Pulmonary artery endothelial cell (primary cell): ENCODE measurements at regions not wholly inside any gene's neighbourhood (a gene's known extent, or its start where the extent isn't known, plus 50 kb on each side); places are given as distances from the start of the nearest gene placed in this dataset.
"Not testable (repeated sequence)": the region's sequence is repeated elsewhere in the genome, so short reads cannot be mapped to it uniquely, and the experiment has no call there.

Source experiments
- DNase-seq: peaks from one replicate; pipeline ENCODE4 v3.0.0-alpha.2; 2011; ENCODE audit warnings: low read depth, low spot score

DNA sequence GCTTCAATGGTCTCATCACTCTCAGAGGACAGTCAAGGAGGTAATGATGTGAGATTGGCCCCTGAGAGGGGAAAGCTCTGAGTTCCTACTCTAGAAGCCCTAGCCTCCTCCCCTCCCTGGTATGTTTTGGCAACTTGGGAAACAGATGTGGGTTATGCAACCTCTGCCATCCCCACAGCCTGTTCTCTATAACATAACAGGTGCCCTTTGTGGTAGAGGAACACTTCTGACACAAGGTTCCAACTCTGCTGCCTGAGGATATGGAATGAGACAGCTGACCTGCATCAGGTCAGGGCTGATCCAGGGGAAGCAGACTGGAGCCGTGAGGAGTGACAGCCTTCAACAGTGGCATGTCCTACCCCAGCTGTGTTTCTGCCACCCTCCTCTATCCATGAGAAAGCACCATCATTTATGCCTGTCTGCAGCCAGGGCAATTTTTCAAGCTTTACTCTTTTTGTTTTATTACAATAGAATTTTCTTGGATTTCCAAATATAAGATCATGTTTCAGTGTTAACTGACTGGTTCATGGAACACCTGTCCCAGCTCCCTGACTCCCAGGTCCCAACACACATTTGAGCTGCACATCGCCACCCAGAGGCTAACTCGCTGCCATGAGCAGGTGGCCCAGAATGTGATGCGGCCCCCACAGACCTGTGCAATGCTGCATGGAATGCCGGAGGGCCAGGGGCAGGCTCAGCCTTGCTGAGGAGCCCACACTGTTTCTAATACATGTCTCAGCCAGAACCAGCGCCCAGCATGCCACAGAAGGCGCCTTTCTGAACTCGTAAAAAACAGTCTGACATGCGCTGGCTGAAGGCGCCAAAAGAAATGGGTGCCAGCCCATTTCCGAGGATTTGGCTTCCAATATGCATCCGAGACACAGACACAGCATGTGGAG, 124.8 kb upstream of the CHST15 start:
- DNase-seq: no peak

DNA sequence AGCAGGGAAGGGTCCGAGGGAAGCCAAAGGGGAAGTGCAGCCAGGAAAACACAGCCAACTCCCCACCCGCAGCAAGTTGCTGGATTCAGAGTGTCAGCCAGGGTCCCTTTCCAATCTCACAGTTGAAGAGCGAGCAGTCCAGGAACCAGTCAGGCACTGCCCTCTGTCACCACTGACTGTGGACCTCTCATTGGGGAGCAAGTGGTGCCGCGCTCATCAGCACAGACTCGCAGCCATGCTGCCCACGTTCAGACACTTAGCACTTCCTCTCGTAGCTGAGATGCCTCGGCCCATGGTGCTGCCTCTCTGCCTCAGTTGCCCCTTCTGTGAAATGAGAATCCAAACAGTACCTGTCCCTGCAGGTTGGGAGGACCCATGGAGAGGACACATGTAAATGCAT, 123.6 kb upstream of the CHST15 start:
- no peak for DNase-seq

DNA sequence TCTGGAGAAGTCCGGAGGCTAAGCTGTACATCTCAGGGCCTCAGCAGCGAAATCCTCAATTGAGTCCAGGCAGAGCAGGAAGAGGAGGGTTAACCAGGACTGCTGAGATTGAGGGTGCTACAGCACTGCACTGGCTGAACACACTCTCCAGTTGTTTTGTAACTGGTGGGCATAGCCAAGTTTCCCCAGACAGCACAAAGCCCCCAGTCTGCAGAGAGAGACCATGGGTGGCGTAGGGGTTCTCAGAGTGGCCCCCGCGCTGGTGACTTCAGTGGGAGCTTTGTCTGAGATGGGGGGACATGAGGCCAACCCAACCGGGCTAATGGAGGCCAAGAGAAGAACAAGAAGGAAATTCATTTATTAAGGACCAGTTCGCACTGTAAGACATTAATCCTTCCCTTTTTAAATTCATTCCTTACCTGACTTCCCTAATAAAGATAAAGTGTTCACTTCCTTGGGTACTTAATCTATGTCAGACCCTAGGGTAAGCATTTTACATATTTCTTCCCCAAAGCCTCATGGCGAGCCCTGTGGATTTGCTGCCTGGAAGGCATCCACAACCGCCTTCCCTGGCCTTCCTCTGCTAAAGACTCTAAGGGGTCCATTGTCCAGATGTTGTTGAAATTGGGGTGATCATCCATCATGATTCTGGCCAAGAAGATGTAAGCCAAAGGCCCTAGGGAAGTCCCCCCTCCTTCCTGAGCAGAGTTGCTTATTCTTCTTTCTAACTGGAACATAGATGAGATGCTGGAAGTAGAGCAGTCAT, 121.4 kb upstream of the CHST15 start:
- DNase-seq: no peak

DNA sequence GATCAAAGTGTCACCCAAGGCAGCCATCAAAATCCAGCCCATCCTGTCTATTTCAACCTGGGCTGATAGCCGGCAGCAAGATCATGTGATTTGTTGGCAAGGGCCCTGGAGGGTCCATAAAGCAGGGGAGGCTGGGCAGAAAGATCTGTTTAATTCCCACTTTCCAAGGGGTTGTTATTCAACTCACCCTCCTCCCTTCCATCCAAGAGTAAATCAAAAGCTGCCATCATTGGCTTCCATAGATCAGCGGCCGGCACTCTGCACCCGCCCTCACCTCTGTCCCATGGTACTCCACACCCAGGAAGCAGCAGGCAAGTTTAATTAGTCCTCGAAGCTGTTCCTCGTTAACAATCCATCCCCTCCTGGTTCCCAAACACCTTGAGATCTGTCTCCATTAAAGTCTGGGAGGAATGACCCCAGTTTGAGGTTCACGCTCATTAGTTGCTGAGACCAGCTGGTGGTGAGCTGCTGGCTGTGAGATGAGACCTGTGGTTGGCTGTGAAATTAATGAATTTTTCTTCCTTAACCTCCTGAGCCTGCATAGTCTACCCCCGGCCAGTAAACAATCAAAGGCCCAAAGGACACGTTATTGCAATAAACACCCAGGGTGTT, 120.6 kb upstream of the CHST15 start:
- DNase-seq: no peak

DNA sequence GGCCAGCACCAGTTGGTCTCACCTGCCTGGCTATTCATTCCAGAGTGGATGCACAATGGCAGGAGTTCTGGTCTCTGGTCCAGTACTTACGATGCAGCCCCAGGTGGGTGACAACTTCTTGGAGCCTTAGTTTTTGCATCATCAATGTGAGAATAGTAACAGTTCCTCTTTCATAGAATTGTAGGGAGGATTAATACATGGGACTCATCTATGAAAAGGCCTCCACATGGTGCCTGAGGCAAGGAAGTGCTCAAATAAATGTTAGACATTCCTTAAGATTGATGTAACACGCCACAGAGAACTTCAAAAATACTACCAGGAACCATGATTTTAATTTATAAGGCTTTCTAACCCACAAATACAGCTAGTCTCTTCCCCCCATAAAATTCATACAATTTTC, 120.1 kb upstream of the CHST15 start:
- DNase-seq: no peak

DNA sequence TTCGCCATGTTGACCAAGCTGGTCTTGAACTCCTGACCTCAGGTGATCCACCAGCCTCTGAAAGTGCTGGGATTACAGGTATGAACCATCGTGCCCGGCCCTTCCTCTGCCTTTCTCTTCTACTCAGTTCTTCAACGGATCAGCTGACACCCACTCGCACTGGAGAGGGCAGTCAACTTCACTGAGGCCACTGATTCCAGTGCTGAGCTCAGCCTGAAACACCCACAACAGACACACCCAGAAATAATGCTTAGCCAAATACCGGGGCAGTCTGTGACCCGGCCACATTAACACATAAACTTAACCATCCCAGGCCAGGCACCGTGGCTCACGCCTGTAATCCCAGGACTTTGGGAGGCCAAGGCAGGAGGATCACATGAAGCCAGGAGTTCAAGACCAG, 119.3 kb upstream of the CHST15 start:
- no peak for DNase-seq

DNA sequence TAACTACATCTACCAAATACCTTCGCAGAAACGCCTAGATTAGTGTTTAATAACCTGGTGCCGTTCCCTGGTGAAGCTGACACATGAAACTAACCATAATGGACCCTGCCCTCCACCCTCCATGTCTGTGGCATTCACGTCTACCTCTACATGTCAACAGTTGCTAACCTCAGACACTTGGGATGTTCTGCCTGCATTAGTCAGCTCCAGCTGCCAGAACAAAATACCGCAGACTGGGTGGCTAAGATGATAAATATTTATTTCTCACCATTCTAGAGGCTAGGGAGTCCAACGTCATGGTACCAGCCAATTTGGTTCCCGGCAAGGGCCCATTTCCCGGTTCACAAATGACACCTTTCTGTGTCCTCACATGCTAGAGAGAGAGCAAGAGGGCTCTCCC, 118.5 kb upstream of the CHST15 start:
- no peak for DNase-seq

DNA sequence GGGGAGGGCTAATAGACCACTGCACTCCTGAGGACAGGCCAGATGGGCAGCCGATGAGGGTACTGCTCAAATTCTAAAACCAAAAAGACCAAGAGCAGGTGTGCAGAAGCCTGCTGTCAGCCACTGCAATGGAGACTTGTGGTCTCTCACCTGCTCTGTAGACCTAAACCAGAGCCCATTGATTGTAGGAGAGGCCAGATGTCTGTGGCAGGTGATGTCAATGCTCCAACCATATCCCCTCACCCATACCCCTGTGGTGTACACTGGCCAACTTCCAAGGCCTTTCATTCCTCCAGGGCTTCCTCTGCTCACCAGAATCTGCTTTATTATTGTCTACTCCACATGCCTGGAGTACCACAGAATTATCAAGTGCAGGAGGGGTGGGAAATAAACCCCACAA, 116.9 kb upstream of the CHST15 start:
- no peak for DNase-seq

DNA sequence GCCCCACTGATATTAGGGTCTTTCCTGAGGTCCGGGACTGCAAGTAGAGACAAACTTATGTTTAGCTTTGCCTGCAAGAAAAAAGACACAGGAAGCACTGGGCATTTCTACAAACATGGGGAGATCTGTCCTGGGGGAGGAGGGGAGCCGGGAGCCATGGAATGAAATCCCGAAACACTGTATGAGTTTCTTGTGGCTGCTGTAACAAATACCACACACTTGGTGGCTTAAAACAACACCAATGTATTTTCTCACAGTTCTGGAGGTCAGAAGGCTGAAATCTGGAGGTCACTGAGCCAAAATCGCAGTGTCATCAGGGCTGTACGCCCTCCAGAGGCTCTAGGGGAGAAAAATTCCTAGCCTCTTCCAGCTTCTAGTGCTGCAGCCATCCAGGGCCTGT, 114.0 kb upstream of the CHST15 start:
- no peak for DNase-seq

DNA sequence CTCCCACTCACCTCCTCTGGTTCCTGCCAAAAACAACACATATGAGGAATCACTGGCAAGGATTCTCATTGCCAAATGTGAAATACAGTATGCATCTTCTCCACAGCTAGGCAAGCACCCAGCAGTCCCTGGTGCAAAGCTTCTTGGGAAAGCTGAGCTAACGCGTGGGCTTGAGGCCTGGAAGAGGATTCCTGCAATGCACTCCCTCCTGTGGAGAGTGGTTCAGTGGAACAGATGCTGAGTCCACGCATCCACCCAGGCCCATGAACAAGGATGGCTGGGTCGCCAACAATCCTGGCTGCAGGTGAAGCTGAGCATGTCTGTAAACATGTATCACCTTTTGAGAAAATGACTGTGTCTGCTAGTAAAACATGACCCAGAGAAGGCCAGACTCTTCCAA, 113.2 kb upstream of the CHST15 start:
- no peak for DNase-seq

DNA sequence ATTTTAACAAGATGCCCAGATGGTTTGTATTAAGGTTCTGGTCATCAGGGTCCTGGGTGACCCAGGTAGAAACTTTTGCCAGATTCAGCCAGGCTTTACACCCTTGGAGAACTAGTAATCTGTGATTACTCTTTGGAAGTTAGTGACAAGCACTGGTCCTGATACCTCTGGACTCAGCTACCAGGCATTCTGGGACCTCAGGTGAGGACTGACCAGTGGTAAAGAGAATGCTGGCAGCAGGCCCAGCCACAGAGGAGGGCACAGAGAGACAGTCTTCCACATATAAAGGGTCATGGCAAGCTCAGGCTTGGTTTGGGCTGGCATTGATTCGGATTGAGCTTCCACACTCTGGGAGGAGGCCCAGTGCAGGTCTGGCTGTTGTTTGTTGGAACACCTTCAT, 112.0 kb upstream of the CHST15 start:
- no peak for DNase-seq

DNA sequence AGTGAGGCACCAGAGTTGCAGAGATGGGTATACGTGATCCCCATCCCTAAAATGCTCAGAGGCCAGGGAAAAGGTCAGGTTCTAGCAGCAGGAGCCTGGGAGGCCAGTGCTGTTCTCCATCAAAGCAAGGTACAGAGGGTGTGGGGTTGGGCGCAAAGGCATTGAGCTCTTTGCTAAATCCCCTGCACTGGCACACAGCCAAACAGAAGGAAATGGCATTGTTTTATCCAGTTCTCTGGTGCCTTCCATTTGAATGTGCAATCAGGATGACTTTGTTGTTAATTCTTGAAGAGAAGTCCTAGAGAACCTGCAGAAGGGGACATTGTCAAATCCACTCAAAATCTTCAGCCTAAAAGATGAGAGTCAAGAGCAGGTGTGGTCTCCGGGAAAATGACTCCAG, 111.3 kb upstream of the CHST15 start:
- DNase-seq: no peak

DNA sequence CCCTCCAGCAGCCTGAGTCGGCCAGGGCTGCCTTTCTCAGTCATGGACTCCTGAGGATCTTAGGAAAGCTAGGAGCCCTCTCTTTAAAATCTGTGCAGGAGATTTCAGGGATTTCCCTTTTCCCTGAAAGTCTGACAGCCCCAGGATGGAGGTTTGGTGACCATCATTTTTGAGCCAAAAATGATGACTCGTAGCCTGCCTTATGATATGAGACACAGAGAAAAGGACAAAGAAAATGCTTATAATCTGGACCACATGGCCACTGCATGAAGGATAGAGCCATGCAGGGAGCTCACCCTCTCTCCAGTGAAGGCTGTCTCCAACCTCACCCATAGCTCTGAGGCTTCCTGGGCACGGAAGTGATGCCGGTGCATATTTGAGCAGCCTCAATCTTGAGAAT, 106.6 kb upstream of the CHST15 start:
- DNase-seq: no peak

DNA sequence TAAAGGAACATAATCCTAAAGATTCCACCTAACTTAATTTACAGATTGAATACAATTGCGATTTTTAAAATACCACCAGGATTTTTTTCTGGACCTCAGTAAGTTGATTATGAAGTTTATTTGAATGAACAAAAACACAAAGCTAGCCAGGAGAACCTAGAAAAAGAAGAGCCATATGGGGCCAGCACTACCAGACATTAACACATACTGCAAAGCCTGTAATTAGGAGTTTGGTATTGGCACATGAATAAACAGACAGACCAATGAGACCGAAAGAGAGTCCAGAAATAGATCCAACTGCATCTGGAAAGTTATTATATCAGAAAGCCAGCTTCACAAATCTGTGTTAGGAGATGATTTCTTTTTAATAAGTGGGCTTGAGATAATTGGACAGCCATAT, 105.5 kb upstream of the CHST15 start:
- DNase-seq: no peak

DNA sequence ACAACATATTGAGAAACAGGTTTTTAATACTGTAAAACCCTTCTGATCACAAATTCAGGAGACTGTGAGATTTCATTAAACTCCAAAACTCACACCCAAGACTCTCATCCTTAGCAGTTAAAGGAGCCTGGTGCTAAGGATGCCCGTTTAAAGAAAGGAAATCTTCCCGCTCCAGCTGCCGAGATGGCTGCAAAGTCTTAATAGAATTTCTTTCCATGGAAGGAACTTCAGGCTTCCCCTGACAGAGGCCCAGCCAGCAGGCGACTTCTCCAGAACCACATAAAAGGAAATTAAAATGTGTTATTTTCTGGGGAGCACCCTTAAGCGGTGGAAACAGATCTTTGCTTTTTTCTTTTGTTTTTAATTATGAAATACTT, 104.7 kb upstream of the CHST15 start:
- DNase-seq: no peak

DNA sequence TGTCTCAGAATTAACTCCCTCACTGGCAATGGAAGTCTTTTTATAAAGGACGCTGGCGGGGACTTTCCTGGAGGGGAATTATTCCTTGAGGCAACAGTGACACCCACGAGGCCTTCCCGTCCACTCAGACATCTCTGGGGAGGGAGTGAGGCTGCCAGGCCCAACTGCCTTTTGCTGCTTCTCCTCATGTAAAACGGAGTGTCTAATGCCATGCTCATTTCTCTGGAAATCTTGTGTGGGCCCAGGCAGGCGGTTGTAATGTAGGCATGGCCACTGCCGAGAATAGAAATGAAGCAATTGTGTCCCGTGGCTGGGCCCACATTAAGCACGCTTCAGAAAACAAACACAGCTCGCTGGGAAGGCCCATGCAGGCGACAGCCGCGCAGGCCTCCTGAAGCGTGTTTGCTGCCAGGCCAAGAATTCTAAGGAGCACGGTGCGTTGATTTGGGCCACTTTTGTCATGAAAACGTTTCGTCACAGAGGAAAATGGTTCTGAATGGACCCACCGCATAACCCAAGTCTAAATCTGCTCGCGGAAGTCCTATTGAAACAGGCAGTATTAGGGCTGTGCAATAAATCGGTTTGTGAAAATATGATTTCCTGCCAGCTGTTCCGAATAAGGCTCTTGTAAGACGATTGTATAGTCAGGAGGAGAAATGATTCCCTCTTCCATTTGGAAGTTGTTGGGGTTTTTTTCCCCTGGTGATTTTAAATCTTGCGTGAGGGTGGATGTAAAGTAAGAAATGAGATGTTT, 104.2 kb upstream of the CHST15 start:
- no peak for DNase-seq

DNA sequence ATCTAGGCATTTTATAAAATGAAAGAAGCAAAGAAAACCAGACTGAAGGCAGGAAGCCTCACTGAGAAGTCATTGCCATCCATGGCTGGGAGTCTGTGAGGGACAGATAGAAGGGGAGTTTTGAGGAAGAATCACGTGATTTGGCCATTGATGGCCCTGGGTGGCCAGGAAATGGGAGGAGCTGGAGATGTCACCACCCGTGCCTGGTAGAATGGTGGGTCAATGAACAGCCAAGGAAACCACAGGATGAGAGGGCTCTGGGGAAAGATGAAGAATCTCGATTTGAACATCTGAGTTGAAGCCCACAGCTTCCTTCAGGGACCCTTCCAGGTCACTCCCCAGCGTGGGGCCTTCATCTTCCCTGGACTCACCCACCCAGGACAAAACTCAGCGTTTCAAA, 103.3 kb upstream of the CHST15 start:
- DNase-seq: no peak

DNA sequence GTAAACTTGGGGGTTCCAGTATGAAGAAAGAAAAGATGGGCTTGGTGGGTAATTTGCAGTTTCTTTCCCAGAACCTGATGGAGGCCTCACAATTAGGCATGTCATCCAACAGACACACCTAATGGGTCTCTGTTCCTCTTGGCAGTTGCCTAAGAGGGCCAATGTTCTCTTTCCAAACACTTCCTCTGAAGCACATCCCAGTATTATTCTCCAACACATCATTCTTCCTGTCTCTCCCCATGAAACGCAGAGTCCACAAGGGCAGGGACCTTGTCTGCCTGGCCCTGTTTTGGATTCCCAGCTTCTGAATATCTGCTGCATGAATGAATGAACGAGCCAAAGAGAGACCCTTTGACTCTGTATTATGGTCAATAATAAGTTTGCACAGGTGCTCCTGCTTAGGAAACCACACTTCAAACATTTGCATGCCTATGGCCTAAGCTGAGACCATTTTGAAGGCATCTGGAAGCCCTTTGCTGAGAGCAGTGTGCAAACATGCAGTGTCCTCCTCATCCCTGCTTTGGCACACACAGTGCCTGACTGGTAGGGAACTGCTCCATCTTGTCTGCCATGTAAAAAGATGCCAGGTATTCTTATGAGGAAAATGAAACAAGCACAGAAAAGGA, 100.9 kb upstream of the CHST15 start:
- no peak for DNase-seq

DNA sequence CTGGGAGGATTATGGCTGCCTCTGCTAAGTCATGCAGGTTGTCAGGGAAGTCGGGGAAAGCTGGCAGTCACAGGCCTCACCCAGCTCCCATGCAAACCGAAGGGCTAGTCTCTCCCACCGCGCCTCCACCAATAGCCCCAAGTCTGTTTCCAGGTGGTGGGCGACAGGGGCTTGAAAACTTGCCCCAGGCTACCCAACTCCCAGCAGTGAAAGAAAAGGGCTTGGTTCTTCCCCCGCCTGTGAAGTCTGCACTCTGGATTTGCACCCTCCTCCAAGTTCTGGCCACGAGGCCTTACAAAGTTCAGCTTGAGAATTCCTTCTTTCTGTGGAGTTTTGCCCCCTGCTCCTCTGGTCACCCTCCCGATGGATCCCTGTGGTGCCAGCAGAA, 99.9 kb upstream of the CHST15 start:
- DNase-seq: no peak

DNA sequence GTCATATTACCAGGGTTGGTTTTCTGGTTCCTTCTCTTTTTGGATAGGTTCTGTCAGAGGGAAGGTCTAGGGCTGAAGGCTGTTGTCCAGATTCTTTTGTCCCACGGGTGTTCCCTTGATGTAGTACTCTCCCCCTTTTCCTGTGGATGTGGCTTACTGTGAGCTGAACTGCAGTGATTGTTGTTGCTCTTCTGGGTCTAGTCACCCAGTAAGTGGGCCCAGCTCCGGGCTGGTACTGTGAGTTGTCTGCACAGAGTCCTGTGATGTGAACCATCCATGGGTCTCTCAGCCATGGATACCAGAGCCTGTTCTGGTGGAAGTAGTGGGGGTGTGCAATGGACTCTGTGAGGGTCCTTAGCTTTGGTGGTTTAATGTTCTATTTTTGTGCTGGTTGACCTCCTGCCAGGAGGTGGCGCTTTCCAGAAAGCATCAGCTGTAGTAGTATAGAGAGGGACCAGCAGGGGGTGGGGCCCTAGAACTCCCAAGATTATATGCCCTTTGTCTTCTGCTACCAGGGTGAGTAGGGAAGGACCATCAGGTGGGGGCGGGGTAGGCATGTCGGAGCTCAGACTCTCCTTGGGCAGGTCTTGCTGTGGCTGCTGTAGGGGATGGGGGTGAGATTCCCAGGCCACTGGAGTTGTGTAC, 99.4 kb upstream of the CHST15 start:
- not testable (repeated sequence) for DNase-seq

DNA sequence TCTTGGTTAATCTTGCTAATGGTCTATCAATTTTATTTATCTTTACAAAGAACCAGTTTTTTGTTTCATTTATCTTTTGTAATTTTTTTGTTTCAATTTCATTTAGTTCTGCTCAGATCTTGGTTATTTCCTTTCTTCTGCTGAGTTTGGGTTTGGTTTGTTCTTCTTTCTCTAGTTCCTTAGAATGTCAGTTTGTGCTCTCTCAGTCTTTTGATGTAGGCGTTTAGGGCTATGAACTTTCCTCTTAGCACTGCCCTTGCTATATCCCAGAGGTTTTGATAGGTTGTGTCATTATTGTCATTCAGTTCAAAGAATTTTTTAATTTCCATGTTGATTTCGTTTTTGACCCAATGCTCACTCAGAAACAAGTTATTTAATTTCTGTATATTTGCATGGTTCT, 97.1 kb upstream of the CHST15 start:
- DNase-seq: not testable (repeated sequence)
